Astrocyte (in vitro differentiated cells and primary cell): ENCODE measurements at regions not wholly inside any gene's neighbourhood (a gene's known extent, or its start where the extent isn't known, plus 50 kb on each side); places are given as distances from the start of the nearest gene placed in this dataset.

Experiments
- DNase-seq: peaks from one replicate; pipeline ENCODE4 v3.0.0-alpha.2; 2010; ENCODE audit warnings: low read depth
- FAIRE-seq: peaks from 2 replicates; lab custom pipeline; 2011; peaks lifted over from hg19 to GRCh38; lab: Jason Lieb, UNC
- H2AFZ ChIP-seq: 2 replicates; pipeline ENCODE4 v1.6.0; 2012; ENCODE audit warnings: low read depth, low read length, inconsistent platforms
- H3K27ac ChIP-seq: 2 replicates; pipeline ENCODE4 v1.5.1; 2011; ENCODE audit warnings: low read depth, low read length, inconsistent platforms
- H3K27me3 ChIP-seq: 2 replicates; pipeline ENCODE4 v1.6.0; 2011; ENCODE audit warnings: low read length, inconsistent platforms; ENCODE audit not compliant: insufficient read depth
- H3K36me3 ChIP-seq: 2 replicates; pipeline ENCODE4 v1.5.1; 2011; ENCODE audit warnings: low read length, inconsistent platforms; ENCODE audit not compliant: insufficient read depth
- H3K4me1 ChIP-seq: 2 replicates; pipeline ENCODE4 v1.5.1; 2011; ENCODE audit warnings: low read length, inconsistent platforms; ENCODE audit not compliant: insufficient read depth
- H3K4me2 ChIP-seq: 2 replicates; pipeline ENCODE4 v1.6.0; 2012; ENCODE audit warnings: low read length, inconsistent platforms
- H3K4me3 ChIP-seq: 2 replicates; pipeline ENCODE4 v1.5.1; 2011; ENCODE audit warnings: low read depth, mild to moderate bottlenecking, low read length, inconsistent platforms; ENCODE audit not compliant: insufficient read depth
- H3K79me2 ChIP-seq: 2 replicates; pipeline ENCODE4 v1.6.0; 2012; ENCODE audit warnings: mild to moderate bottlenecking, low read length, inconsistent platforms; ENCODE audit not compliant: insufficient read depth
- H3K9ac ChIP-seq: 2 replicates; pipeline ENCODE4 v1.6.0; 2012; ENCODE audit warnings: mild to moderate bottlenecking, low read length, inconsistent platforms
- H3K9me3 ChIP-seq: 2 replicates; pipeline ENCODE4 v1.5.1; 2012; ENCODE audit warnings: low read depth, mild to moderate bottlenecking, low read length, inconsistent platforms; ENCODE audit not compliant: insufficient read depth
- H4K20me1 ChIP-seq: 2 replicates; pipeline ENCODE4 v1.6.0; 2012; ENCODE audit warnings: low read length, inconsistent platforms; ENCODE audit not compliant: insufficient read depth
- H3K27ac Mint-ChIP-seq: one replicate; pipeline ENCODE4 v1.8.0; 2021; ENCODE audit warnings: mild to moderate bottlenecking, mixed read lengths; ENCODE audit not compliant: unreplicated experiment
- H3K27me3 Mint-ChIP-seq: one replicate; pipeline ENCODE4 v1.8.0; 2021; ENCODE audit warnings: low read depth, mixed read lengths; ENCODE audit not compliant: unreplicated experiment
- H3K36me3 Mint-ChIP-seq: one replicate; pipeline ENCODE4 v1.8.0; 2021; ENCODE audit warnings: low read depth, mixed read lengths; ENCODE audit not compliant: unreplicated experiment
- H3K4me1 Mint-ChIP-seq: one replicate; pipeline ENCODE4 v1.8.0; 2021; ENCODE audit warnings: low read depth, mixed read lengths; ENCODE audit not compliant: unreplicated experiment
- H3K4me3 Mint-ChIP-seq: one replicate; pipeline ENCODE4 v1.8.0; 2021; ENCODE audit warnings: mild to moderate bottlenecking, moderate library complexity, mixed read lengths; ENCODE audit not compliant: unreplicated experiment
- H3K9me3 Mint-ChIP-seq: one replicate; pipeline ENCODE4 v1.8.0; 2021; ENCODE audit warnings: mild to moderate bottlenecking, mixed read lengths; ENCODE audit not compliant: unreplicated experiment
- EZH2 ChIP-seq: IDR thresholded peaks from 2 replicates; pipeline ENCODE4 v1.6.1; 2012; ENCODE audit warnings: mild to moderate bottlenecking, low read length, inconsistent platforms; ENCODE audit not compliant: insufficient read depth
- TF ChIP-seq, protein P1 (sequence below): IDR thresholded peaks from 2 replicates; pipeline ENCODE4 v1.5.1; 2011; ENCODE audit warnings: low read depth, mild to moderate bottlenecking, inconsistent platforms, low read length, moderate library complexity; ENCODE audit not compliant: insufficient read depth

DNA sequence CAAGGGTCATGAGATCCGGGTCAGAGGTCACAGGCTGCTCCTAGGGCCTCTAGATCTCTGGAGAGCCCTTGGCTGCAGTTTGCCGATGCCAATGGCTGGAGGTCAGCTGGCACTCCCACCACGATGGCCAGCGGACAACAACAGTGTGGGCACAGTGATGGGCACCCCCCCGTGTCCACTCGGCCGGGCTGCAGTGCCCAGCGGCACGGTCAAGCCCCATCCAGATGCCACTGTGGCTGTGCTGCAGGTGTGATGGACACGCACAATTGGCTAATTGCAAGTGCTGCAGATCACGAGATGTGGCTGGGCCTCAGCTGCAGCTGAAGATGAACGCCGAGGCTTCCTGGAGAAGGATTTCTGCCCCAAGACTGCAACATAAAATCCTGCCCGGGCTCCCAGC lies 80.7 kb downstream of the PDGFA start:
- H3K9ac ChIP-seq, result no peak overlapping the region
- no peak overlapping the region for H3K27ac Mint-ChIP-seq
- no peak overlapping the region for H3K4me2 ChIP-seq
- TF ChIP-seq EZH2, result no peak
- TF ChIP-seq, protein P1, sequence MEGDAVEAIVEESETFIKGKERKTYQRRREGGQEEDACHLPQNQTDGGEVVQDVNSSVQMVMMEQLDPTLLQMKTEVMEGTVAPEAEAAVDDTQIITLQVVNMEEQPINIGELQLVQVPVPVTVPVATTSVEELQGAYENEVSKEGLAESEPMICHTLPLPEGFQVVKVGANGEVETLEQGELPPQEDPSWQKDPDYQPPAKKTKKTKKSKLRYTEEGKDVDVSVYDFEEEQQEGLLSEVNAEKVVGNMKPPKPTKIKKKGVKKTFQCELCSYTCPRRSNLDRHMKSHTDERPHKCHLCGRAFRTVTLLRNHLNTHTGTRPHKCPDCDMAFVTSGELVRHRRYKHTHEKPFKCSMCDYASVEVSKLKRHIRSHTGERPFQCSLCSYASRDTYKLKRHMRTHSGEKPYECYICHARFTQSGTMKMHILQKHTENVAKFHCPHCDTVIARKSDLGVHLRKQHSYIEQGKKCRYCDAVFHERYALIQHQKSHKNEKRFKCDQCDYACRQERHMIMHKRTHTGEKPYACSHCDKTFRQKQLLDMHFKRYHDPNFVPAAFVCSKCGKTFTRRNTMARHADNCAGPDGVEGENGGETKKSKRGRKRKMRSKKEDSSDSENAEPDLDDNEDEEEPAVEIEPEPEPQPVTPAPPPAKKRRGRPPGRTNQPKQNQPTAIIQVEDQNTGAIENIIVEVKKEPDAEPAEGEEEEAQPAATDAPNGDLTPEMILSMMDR, result no peak
- H3K9me3 Mint-ChIP-seq, result no peaks in the 10 kb centered on the region
- H3K79me2 ChIP-seq, result no peaks in the 10 kb centered on the region
- H3K36me3 ChIP-seq, result no peaks in the 10 kb centered on the region
- no peak overlapping the region for H3K27ac ChIP-seq
- H3K9me3 ChIP-seq, result peaks cover 4% of the 10 kb centered on the region
- no peak for FAIRE-seq
- H3K4me1 Mint-ChIP-seq, result peaks cover 2% of the 10 kb centered on the region
- H3K4me3 ChIP-seq, result no peak overlapping the region
- H3K4me1 ChIP-seq, result peaks cover 11% of the 10 kb centered on the region
- H3K27me3 ChIP-seq, result peaks cover 2% of the 10 kb centered on the region
- H3K36me3 Mint-ChIP-seq, result no peaks in the 10 kb centered on the region
- no peak overlapping the region for H2AFZ ChIP-seq
- H4K20me1 ChIP-seq, result no peaks in the 10 kb centered on the region
- H3K27me3 Mint-ChIP-seq, result peaks cover 20% of the 10 kb centered on the region
- no peak for DNase-seq
- H3K4me3 Mint-ChIP-seq, result no peak overlapping the region

DNA sequence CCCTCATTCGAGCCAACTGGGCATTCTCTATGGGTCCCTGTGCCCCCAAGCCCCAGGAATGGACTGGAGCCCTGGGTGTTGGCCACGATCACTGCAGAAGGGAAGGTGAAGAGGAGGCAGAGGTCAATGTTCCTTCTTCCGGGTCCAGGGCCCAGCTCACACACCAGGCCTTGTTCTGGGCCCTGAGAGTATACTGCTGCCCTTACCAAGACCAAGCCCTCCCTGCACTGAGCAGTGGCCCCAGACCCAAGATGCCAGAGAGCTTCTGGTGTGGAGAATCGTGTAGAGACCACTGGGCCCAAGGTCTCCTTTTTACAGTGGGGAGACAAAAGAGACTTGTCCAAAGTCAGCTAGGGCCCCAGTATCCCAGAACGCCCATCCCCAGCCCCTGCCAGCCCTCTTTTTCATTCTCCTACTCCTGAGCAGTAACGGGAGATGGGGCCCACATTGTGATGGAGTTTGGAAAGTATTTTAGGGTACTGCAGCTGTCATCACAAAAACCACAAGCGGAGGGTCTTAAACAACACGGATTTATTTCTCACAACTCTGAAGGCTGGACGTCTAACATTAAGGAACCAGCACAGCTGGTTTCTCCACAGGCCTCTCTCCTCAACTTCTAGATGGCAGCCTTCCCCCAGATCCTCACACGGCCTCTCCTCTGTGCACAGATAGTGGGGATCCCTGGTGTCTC lies 79.4 kb downstream of the PDGFA start:
- Histone ChIP-seq H2AFZ (no peak overlapping the region), H3K4me2 (no peak overlapping the region), H3K79me2 (no peaks in the 10 kb centered on the region), H3K27me3 (peaks cover 2% of the 10 kb centered on the region), H3K36me3 (no peaks in the 10 kb centered on the region), H4K20me1 (no peaks in the 10 kb centered on the region), H3K9me3 (peaks cover 4% of the 10 kb centered on the region), H3K9ac (no peak overlapping the region), H3K27ac (no peak overlapping the region), H3K4me1 (peaks cover 11% of the 10 kb centered on the region), H3K4me3 (no peak overlapping the region)
- H3K4me1 Mint-ChIP-seq, result peaks cover 2% of the 10 kb centered on the region
- H3K27me3 Mint-ChIP-seq, result peaks cover 21% of the 10 kb centered on the region
- FAIRE-seq (no peak), DNase-seq (no peak)
- H3K36me3 Mint-ChIP-seq, result no peaks in the 10 kb centered on the region
- no peaks in the 10 kb centered on the region for H3K9me3 Mint-ChIP-seq
- H3K27ac Mint-ChIP-seq, result no peak overlapping the region
- H3K4me3 Mint-ChIP-seq, result no peak overlapping the region
- no peak for TF ChIP-seq EZH2
- TF ChIP-seq, protein P1, result no peak

DNA sequence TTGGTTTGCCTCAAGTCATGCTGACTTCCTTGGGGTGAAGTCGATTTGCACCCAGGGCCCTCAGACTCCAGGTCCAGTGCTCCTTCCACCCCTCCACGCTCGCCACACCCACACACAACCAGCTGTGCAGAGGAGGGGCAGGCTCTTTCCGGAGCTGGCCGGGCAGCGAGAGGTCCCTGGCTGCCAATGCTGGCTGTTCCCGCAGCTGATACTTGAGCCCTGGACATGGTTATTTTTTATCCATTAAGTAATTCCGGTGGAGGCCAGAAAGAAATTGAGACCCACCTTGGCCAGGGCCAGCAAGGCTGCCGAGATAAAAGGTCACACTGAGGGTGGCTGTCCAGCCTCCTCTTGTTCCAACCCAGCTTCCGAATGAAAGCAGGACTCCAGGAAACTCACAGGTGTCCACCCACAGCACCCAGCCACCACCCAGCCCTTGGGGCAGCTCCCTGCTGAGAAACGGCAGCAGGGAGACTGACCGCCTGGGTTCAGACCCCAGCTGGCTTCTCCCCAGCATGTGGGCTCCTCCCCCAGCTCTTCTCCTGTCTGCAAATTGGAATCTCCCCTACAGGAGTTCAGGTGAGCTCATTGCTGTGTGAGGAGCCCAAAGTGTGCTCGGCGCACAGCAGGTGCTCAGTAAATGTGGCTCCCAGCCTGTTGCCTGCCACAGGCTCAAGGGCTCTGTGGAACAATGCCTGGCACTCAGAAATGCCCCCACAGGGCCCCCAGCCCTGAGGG lies 77.8 kb downstream of the PDGFA start:
- Mint-ChIP-seq H3K36me3 (no peaks in the 10 kb centered on the region), H3K4me1 (no peaks in the 10 kb centered on the region), H3K27me3 (peaks cover 22% of the 10 kb centered on the region), H3K27ac (no peak overlapping the region), H3K4me3 (no peak overlapping the region), H3K9me3 (no peaks in the 10 kb centered on the region)
- Histone ChIP-seq H3K27ac (no peak overlapping the region), H3K27me3 (peaks cover 2% of the 10 kb centered on the region), H4K20me1 (no peaks in the 10 kb centered on the region), H3K4me1 (no peaks in the 10 kb centered on the region), H3K79me2 (no peaks in the 10 kb centered on the region), H3K9ac (no peak overlapping the region), H2AFZ (no peak overlapping the region), H3K36me3 (no peaks in the 10 kb centered on the region), H3K4me2 (no peak overlapping the region), H3K4me3 (no peak overlapping the region), H3K9me3 (peaks cover 4% of the 10 kb centered on the region)
- DNase-seq (no peak), FAIRE-seq (no peak)
- TF ChIP-seq EZH2, result no peak
- TF ChIP-seq, protein P1, result no peak
